Keratinocyte (primary cell): ENCODE measurements at regions not wholly inside any gene's neighbourhood (a gene's known extent, or its start where the extent isn't known, plus 50 kb on each side); places are given as distances from the start of the nearest gene placed in this dataset.

Experiments
- DNase-seq: peaks from one replicate; pipeline ENCODE4 v3.0.0-alpha.2; 2011; ENCODE audit warnings: low read depth, missing footprints, low spot score
- FAIRE-seq: peaks from 2 replicates; lab custom pipeline; 2011; peaks lifted over from hg19 to GRCh38; lab: Jason Lieb, UNC
- H2AFZ ChIP-seq: 2 replicates; pipeline ENCODE4 v1.6.0; 2012; ENCODE audit warnings: low read length, control low read depth, inconsistent platforms; ENCODE audit not compliant: control insufficient read depth
- H3K27ac ChIP-seq: 2 replicates; pipeline ENCODE4 v1.5.1; 2011; ENCODE audit warnings: low read length; ENCODE audit not compliant: control insufficient read depth, insufficient read depth
- H3K27me3 ChIP-seq: 3 replicates; pipeline ENCODE4 v1.6.0; 2011; ENCODE audit warnings: low read length; ENCODE audit not compliant: control insufficient read depth, insufficient read depth; ENCODE audit errors: extremely low read depth
- H3K36me3 ChIP-seq, 2 experiments: 2 replicates in 1 of 2; 3 replicates in 1 of 2; pipeline ENCODE4 v1.5.1; 2011; ENCODE audit warnings: low read length in 2 of 2, mild to moderate bottlenecking in 1 of 2; ENCODE audit not compliant: control insufficient read depth in 2 of 2, insufficient read depth in 2 of 2; ENCODE audit errors: extremely low read depth in 1 of 2
- H3K4me1 ChIP-seq: 3 replicates; pipeline ENCODE4 v1.5.1; 2011; ENCODE audit warnings: low read length; ENCODE audit not compliant: control insufficient read depth, insufficient read depth; ENCODE audit errors: extremely low read depth
- H3K4me2 ChIP-seq: 3 replicates; pipeline ENCODE4 v1.6.0; 2011; ENCODE audit warnings: low read depth, low read length; ENCODE audit not compliant: control insufficient read depth, insufficient read depth; ENCODE audit errors: extremely low read depth
- H3K4me3 ChIP-seq, 3 experiments: fragments of 200-600 bp in 1 of 3; sonication (generic) in 1 of 3; 2 replicates in 2 of 3; 3 replicates in 1 of 3; pipeline ENCODE4 v1.5.1; 2011 to 2016; ENCODE audit warnings: low read length in 3 of 3, mild to moderate bottlenecking in 3 of 3, control low read depth in 2 of 3, inconsistent platforms in 1 of 3, low read depth in 1 of 3, mixed read lengths in 1 of 3, mixed run types in 1 of 3, moderate library complexity in 1 of 3; ENCODE audit not compliant: control insufficient read depth in 2 of 3, insufficient read depth in 2 of 3; ENCODE audit errors: extremely low read depth in 1 of 3
- H3K79me2 ChIP-seq: 2 replicates; pipeline ENCODE4 v1.6.0; 2012; ENCODE audit warnings: low read length; ENCODE audit not compliant: control insufficient read depth, insufficient read depth
- H3K9ac ChIP-seq: 3 replicates; pipeline ENCODE4 v1.6.0; 2011; ENCODE audit warnings: low read length; ENCODE audit not compliant: control insufficient read depth, insufficient read depth; ENCODE audit errors: extremely low read depth
- H3K9me1 ChIP-seq: 3 replicates; pipeline ENCODE4 v1.6.0; 2011; ENCODE audit warnings: low read length; ENCODE audit not compliant: control insufficient read depth, insufficient read depth; ENCODE audit errors: extremely low read depth
- H3K9me3 ChIP-seq: 2 replicates; pipeline ENCODE4 v1.5.1; 2012; ENCODE audit warnings: low read depth, low read length; ENCODE audit not compliant: control insufficient read depth
- H4K20me1 ChIP-seq: 3 replicates; pipeline ENCODE4 v1.6.0; 2011; ENCODE audit warnings: low read length; ENCODE audit not compliant: control insufficient read depth, insufficient read depth; ENCODE audit errors: extremely low read depth
- EZH2 ChIP-seq: IDR thresholded peaks from one replicate; pipeline ENCODE4 v1.6.1; 2012; ENCODE audit warnings: inconsistent platforms, mild to moderate bottlenecking, low read length, moderate library complexity
- dilution Hi-C: fragments of 300-500 bp; cut with MboI; formaldehyde crosslinking; loops from one replicate; pipeline ENCODE4 v1.7.0; 2020; ENCODE audit warnings: low sequenced_read_pairs; ENCODE audit not compliant: extremely low pct_ligation_motif_present
- TF ChIP-seq, protein P1 (sequence below), 3 experiments: IDR thresholded peaks in 1 of 3; conservative IDR thresholded peaks in 1 of 3; optimal IDR thresholded peaks in 1 of 3; 2 replicates in 2 of 3; 3 replicates in 1 of 3; pipeline versions ENCODE3 to v1.5.1; 2011; ENCODE audit warnings: low read length in 3 of 3, mild to moderate bottlenecking in 3 of 3, moderate library complexity in 2 of 3, control low read depth in 1 of 3, inconsistent platforms in 1 of 3; ENCODE audit not compliant: insufficient read depth in 2 of 3; ENCODE audit errors: extremely low read depth in 1 of 3

DNA sequence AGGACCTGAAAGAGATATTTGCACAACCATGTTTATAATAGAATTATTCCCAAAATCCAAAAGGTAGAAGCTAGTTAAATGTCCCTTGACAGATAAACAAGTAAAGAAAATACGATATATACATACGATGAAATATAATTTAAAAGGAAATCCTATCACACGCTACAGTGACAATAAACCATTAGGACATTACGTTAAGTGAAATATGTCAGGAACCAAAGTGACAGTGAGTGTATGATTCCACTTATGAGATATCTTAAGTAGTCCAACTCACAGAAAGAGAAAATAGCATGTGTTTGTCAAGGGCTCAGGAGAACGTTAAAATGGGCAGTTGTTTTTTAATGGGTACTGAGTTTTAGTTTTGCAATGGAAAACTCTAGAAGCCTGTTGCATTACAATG, 212.7 kb upstream of the PMFBP1 start:
- Histone ChIP-seq H4K20me1 (no peaks in the 10 kb centered on the region), H3K4me3 (no peak overlapping the region), H3K36me3 (no peaks in the 10 kb centered on the region), H2AFZ (no peak overlapping the region), H3K79me2 (no peaks in the 10 kb centered on the region), H3K9me3 (no peaks in the 10 kb centered on the region), H3K27ac (no peak overlapping the region), H3K4me2 (no peak overlapping the region), H3K9ac (no peak overlapping the region), H3K27me3 (no peaks in the 10 kb centered on the region), H3K4me1 (no peaks in the 10 kb centered on the region), H3K9me1 (no peaks in the 10 kb centered on the region)
- no peak for FAIRE-seq
- DNase-seq: no peak
- TF ChIP-seq EZH2: no peak
- TF ChIP-seq, protein P1, sequence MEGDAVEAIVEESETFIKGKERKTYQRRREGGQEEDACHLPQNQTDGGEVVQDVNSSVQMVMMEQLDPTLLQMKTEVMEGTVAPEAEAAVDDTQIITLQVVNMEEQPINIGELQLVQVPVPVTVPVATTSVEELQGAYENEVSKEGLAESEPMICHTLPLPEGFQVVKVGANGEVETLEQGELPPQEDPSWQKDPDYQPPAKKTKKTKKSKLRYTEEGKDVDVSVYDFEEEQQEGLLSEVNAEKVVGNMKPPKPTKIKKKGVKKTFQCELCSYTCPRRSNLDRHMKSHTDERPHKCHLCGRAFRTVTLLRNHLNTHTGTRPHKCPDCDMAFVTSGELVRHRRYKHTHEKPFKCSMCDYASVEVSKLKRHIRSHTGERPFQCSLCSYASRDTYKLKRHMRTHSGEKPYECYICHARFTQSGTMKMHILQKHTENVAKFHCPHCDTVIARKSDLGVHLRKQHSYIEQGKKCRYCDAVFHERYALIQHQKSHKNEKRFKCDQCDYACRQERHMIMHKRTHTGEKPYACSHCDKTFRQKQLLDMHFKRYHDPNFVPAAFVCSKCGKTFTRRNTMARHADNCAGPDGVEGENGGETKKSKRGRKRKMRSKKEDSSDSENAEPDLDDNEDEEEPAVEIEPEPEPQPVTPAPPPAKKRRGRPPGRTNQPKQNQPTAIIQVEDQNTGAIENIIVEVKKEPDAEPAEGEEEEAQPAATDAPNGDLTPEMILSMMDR (optimal IDR thresholded peaks at IDR 0.05 in 1 of 3, IDR thresholded peaks at IDR 0.05 in 1 of 3, conservative IDR thresholded peaks at IDR 0.05 in 1 of 3; ENCODE audit: extremely low read depth in 1 of 3, insufficient read depth in 2 of 3, low read length in 3 of 3): no peak
- dilution Hi-C loops: no loop called here

DNA sequence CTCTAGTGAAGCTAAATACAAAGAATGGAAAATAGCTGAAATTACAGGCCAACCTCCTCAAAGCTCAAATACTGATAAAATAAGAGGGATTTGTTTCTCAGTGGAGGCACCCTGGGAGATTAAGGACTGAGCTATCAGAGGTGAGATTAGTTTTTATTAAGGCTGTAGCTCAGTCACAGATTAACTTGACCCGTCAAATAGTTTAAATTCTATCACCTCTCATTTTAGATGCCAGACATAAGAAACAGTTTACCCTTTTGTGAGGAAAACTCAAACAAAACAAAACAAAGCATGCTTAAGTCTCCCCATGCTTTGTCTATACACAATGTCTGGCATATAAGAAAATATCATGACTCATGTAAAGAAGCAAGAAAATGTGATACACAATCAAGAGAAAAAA, 208.3 kb upstream of the PMFBP1 start:
- Histone ChIP-seq H3K79me2 (no peaks in the 10 kb centered on the region), H3K27me3 (no peaks in the 10 kb centered on the region), H3K36me3 (no peaks in the 10 kb centered on the region), H4K20me1 (no peaks in the 10 kb centered on the region), H3K27ac (no peak overlapping the region), H2AFZ (no peak overlapping the region), H3K4me3 (no peak overlapping the region), H3K4me1 (no peaks in the 10 kb centered on the region), H3K9me3 (no peaks in the 10 kb centered on the region), H3K9ac (no peak overlapping the region), H3K9me1 (no peaks in the 10 kb centered on the region), H3K4me2 (no peak overlapping the region)
- FAIRE-seq (no peak), DNase-seq (no peak)
- no peak for TF ChIP-seq EZH2
- TF ChIP-seq, protein P1 (optimal IDR thresholded peaks at IDR 0.05 in 1 of 3, IDR thresholded peaks at IDR 0.05 in 1 of 3, conservative IDR thresholded peaks at IDR 0.05 in 1 of 3; ENCODE audit: extremely low read depth in 1 of 3, insufficient read depth in 2 of 3, low read length in 3 of 3): no peak
- dilution Hi-C loops: no loop called here
